ENCODE measurements at regions not wholly inside any gene's neighbourhood (a gene's known extent, or its start where the extent isn't known, plus 50 kb on each side); places are given as distances from the start of the nearest gene placed in this dataset.

GRCh38 chr13:72199640-72200039 is 332.6 kb upstream of the DACH1 start:
- no peak for TF ChIP-seq REST (IDR thresholded peaks at IDR 0.05; ENCODE audit: insufficient replicate concordance, low read depth)
- TF ChIP-seq CTCF (IDR thresholded peaks at IDR 0.05; ENCODE audit: insufficient read depth, low read length) = no peak
- TF ChIP-seq POLR2AphosphoS5 (IDR thresholded peaks at IDR 0.05; ENCODE audit: low read depth) = no peak
